HepG2 (cell line): ENCODE measurements at regions not wholly inside any gene's neighbourhood (a gene's known extent, or its start where the extent isn't known, plus 50 kb on each side); places are given as distances from the start of the nearest gene placed in this dataset.

Experiments
- ATAC-seq: fragments of 200-7000 bp; cut with Tn5 transposase; 3 replicates; pipeline ENCODE4 v1.9.1; 2020; ENCODE audit warnings: mild to moderate bottlenecking, moderate library complexity
- BruUV-seq: library from RNA; stranded (reverse); fragments of 400-500 nt; replicated peaks from 2 replicates; lab custom pipeline; 2021; lab: Mats Ljungman, UMichigan
- CTCF ChIA-PET: fragments of 300-600 bp; formaldehyde crosslinking; extraction: SDS; loops from one replicate; lab custom pipeline; 2021; ENCODE audit warnings: low total read pairs, inconsistent platforms, low intra/inter-chr PET ratio; lab: Yijun Ruan, JAX
- POLR2A ChIA-PET: fragments of 350-600 bp; sonication (Branson Sonifier 250); formaldehyde crosslinking; loops from one replicate; lab custom pipeline; 2020; ENCODE audit warnings: antibody characterized with exemption, inconsistent platforms; lab: Yijun Ruan, JAX
- DNase-seq: peaks from one replicate; pipeline ENCODE4 v3.0.0-alpha.2; 2015; ENCODE audit warnings: low spot score
- FAIRE-seq: peaks from 3 replicates; lab custom pipeline; 2011; peaks lifted over from hg19 to GRCh38; lab: Jason Lieb, UNC
- H2AFZ ChIP-seq: one replicate; pipeline ENCODE4 v1.6.1; 2011; ENCODE audit warnings: low read length, inconsistent platforms
- H3K27ac ChIP-seq: fragments of 300-600 bp; 3 replicates; pipeline ENCODE4 v1.8.0; 2011; ENCODE audit warnings: mixed run types, mild to moderate bottlenecking, mixed read lengths, low read length, inconsistent platforms; ENCODE audit not compliant: insufficient read depth; ENCODE audit errors: extremely low read length
- H3K27me3 ChIP-seq, 2 experiments: fragments of 200-600 bp in 1 of 2; 2 replicates in 1 of 2; 3 replicates in 1 of 2; pipeline versions ENCODE4 v1.6.0 to v1.8.0; 2011; ENCODE audit warnings: low read length in 2 of 2, mild to moderate bottlenecking in 2 of 2, moderate library complexity in 2 of 2, inconsistent platforms in 1 of 2; ENCODE audit not compliant: insufficient read depth in 2 of 2, control insufficient read depth in 1 of 2
- H3K36me3 ChIP-seq, 2 experiments: fragments of 200-600 bp in 1 of 2; replicated peaks in 1 of 2; 2 replicates in 1 of 2; 3 replicates in 1 of 2; pipeline versions ENCODE4 v1.5.1 to v1.8.0; 2011; ENCODE audit warnings: low read length in 2 of 2, inconsistent platforms in 1 of 2; ENCODE audit not compliant: insufficient read depth in 2 of 2, control insufficient read depth in 1 of 2
- H3K4me1 ChIP-seq: 2 replicates; pipeline ENCODE4 v1.5.1; 2012; ENCODE audit warnings: low read length, inconsistent platforms; ENCODE audit not compliant: insufficient read depth
- H3K4me2 ChIP-seq: 2 replicates; pipeline ENCODE4 v1.6.0; 2011; ENCODE audit warnings: low read depth, low read length, inconsistent platforms
- H3K4me3 ChIP-seq, 3 experiments: fragments of 200-600 bp in 1 of 3; sonication (generic), shearing (Covaris generic) in 1 of 3; replicated peaks in 1 of 3; 2 replicates each; pipeline ENCODE4 v1.5.1; 2011 to 2016; ENCODE audit warnings: low read length in 3 of 3, inconsistent platforms in 2 of 3, low read depth in 2 of 3, mild to moderate bottlenecking in 2 of 3, control low read depth in 1 of 3, mixed read lengths in 1 of 3; ENCODE audit not compliant: insufficient read depth in 1 of 3
- H3K79me2 ChIP-seq: one replicate; pipeline ENCODE4 v1.6.1; 2011; ENCODE audit warnings: low read length, inconsistent platforms; ENCODE audit not compliant: insufficient read depth
- H3K9ac ChIP-seq: 2 replicates; pipeline ENCODE4 v1.6.0; 2011; ENCODE audit warnings: mild to moderate bottlenecking, low read depth, low read length, inconsistent platforms; ENCODE audit not compliant: insufficient read depth
- H3K9me3 ChIP-seq: 2 replicates; pipeline ENCODE4 v1.5.1; 2012; ENCODE audit warnings: mild to moderate bottlenecking, low read length
- H4K20me1 ChIP-seq: 2 replicates; pipeline ENCODE4 v1.6.0; 2011; ENCODE audit warnings: inconsistent platforms, mild to moderate bottlenecking, low read length, moderate library complexity; ENCODE audit not compliant: insufficient read depth
- NFAT5 ChIP-seq: sonication (generic); formaldehyde crosslinking; IDR thresholded peaks from 2 replicates; pipeline ENCODE4 v1.4.0; 2020; ENCODE audit warnings: missing genetic modification reagents
- SRY ChIP-seq: sonication (generic); formaldehyde crosslinking; IDR thresholded peaks from 2 replicates; pipeline ENCODE4 v1.8.0; 2022; ENCODE audit warnings: mild to moderate bottlenecking, missing genetic modification reagents
- ZFYVE20 ChIP-seq: sonication (generic); formaldehyde crosslinking; IDR thresholded peaks from 2 replicates; pipeline ENCODE4 v1.8.0; 2023; ENCODE audit warnings: low read depth, mild to moderate bottlenecking, moderate library complexity, missing genetic modification reagents, borderline replicate concordance
- ZNF44 ChIP-seq: sonication (generic); formaldehyde crosslinking; IDR thresholded peaks from 2 replicates; pipeline ENCODE4 v1.5.1; 2020; ENCODE audit warnings: mild to moderate bottlenecking, missing genetic modification reagents
- WGBS: methylation state at CpG from one replicate; pipeline ENCODE4 v1.1.6; 2017; ENCODE audit warnings: low lambda C conversion rate; 5-methylcytosine and 5-hydroxymethylcytosine counted together
- in situ Hi-C: cut with HindIII; loops from 2 replicates; pipeline ENCODE4 v1.10.0; 2017; ENCODE audit warnings: low pct_unique_long_range_greater_than_20kb; ENCODE audit not compliant: extremely low pct_ligation_motif_present
- intact Hi-C: fragments of 100-400 bp; cut with micrococcal nuclease; formaldehyde crosslinking; loops from one replicate; pipeline ENCODE4 v1.10.0; 2022; ENCODE audit not compliant: unreplicated experiment

GRCh38 chr9:14445946-14446345, 132.0 kb upstream of the NFIB start:
- in situ Hi-C loops, result no loop called here
- CTCF ChIA-PET, result no interaction called here
- no peak overlapping the region for H3K4me2 ChIP-seq

More at GRCh38 chr9:14445946-14446345, 132.0 kb upstream of the NFIB start:
- Histone ChIP-seq H3K4me3 (no peak overlapping the region), H3K4me1 (no peaks in the 10 kb centered on the region), H3K79me2 (no peaks in the 10 kb centered on the region), H3K9me3 (no peaks in the 10 kb centered on the region), H4K20me1 (no peaks in the 10 kb centered on the region), H3K27ac (no peak overlapping the region), H2AFZ (no peak overlapping the region), H3K9ac (no peak overlapping the region), H3K36me3 (no peaks in the 10 kb centered on the region), H3K27me3 (no peaks in the 10 kb centered on the region; a peak in 2 of 5 replicates)
- FAIRE-seq, result no peak
- no peak for DNase-seq
- POLR2A ChIA-PET, result no interaction called here
- intact Hi-C loops, result no loop called here
- 18% methylated on average over 3 of the region's 3 CpGs for WGBS
- TF ChIP-seq SRY (CRISPR knock-in tag) (no peak), ZNF44 (CRISPR knock-in tag) (no peak), NFAT5 (CRISPR knock-in tag) (no peak), ZFYVE20 (CRISPR knock-in tag) (no peak)
- BruUV-seq, result no TSS peak
- ATAC-seq, result no peak
